Superior temporal gyrus (tissue), 1 donor: ENCODE measurements at regions not wholly inside any gene's neighbourhood (a gene's known extent, or its start where the extent isn't known, plus 50 kb on each side); places are given as distances from the start of the nearest gene placed in this dataset.
"Not testable (repeated sequence)": the region's sequence is repeated elsewhere in the genome, so short reads cannot be mapped to it uniquely, and the experiment has no call there.

Experiments
- DNase-seq: peaks from one replicate; pipeline ENCODE4 v3.0.0-alpha.2; 2016; ENCODE audit errors: extremely low spot score

DNA sequence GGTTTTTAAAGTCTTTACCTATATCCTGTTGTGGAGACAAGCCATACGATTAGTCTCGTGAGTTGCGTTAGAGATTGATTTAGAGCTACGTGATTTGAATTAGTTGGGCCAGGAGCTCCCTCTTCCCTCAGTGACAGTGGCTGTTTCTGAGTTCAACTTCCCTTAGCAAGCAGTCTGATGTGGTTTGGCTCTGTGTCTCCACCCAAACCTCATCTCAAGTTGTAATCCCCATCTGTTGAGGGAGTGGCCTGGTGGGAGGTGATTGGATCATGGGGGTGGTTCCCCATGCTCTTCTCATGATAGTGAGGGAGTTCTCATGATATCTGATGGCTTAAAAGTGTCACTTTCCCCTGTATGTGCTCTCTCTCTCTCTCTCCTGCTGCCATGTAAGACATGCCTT, 192.9 kb upstream of the PTGFR start:
- DNase-seq = no peak

GRCh38 chr1:78298349-78298748, 192.4 kb upstream of the PTGFR start:
- DNase-seq = no peak

GRCh38 chr1:78301141-78301540, 189.6 kb upstream of the PTGFR start:
- DNase-seq = no peak

DNA sequence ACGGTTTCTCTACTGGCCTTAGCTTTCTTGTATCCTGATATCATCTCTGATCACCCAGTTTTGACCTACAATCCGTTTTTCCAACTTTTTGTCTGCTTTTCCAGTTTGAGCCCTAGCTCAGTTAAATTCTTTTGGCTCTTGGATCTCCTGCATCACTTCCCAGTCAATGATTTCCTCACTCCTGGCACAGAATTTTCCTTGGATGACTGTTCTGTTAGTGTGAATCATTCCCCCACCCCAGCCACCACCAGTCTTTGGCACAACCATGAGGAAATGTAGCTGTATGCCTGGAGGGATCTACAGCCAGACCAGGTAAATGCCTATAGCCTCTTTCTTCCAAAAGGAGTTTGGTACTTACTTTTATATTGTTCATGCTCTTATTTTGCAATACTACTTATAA, 187.2 kb upstream of the PTGFR start:
- DNase-seq = no peak

GRCh38 chr1:78304341-78304740, 186.4 kb upstream of the PTGFR start:
- no peak for DNase-seq

DNA sequence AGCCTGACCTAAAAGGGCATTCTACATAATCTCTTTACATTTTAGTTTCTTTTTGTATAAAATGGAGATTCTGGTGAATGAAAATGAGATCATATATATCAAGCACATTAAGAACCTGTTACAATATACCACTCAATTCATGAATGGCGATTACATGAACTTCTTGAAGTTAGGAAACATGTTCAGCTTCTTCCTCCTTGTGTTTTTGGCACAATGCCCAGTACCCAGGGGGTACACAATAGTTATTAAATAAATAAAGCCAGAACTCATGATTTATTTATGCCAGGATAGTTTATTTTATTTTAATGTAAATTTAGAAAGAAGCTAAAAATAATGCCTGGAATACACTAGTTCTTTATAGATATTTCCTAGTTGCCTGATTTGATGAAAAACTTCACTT, 186.0 kb upstream of the PTGFR start:
- DNase-seq = no peak

GRCh38 chr1:78310261-78310660, 180.5 kb upstream of the PTGFR start:
- DNase-seq = not testable (repeated sequence)

DNA sequence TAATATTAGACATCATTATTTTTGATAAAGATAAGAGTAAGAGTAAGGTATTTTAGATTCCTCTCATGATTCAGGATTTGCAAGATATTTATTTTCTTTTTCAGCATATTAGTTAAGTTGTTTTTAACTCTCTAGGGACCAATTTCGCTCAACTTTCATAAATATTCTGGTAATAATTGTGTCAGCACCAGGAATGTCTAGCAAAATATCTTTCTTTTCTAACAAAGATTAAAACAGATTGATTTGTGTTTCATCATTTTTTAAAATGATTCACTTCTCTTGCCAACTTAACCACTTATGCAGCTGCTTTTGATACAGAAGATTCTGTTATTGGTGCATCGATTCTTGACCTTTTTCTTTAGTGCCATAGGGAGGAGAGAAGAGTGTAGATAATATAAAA, 172.8 kb upstream of the PTGFR start:
- no peak for DNase-seq

- no peak for DNase-seq
Measured at GRCh38 chr1:78319603-78320002, 171.2 kb upstream of the PTGFR start.

GRCh38 chr1:78322928-78323680, 167.7 kb upstream of the PTGFR start:
- no peak for DNase-seq

DNA sequence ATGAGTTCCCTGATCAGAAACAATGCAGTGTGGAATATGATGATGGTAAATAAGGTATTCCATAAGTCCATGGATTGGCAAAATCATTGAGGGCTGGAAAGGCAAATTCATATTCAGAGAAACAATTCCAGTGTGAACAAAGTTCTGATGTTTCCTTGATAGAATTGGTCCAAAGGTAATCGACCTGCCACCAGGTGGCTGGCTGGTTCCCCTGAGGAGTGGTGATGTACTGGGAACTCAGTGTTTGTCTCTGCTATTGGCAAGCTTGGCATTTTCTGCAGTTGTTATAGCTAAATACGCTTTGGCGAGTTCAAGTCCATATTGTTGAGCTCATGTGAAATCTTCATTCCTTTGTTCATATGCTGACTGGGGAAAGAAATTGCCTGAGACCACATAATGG, 165.5 kb upstream of the PTGFR start:
- no peak for DNase-seq

GRCh38 chr1:78329475-78329874, 161.3 kb upstream of the PTGFR start:
- DNase-seq = no peak

GRCh38 chr1:78331799-78332198, 159.0 kb upstream of the PTGFR start:
- DNase-seq = no peak

DNA sequence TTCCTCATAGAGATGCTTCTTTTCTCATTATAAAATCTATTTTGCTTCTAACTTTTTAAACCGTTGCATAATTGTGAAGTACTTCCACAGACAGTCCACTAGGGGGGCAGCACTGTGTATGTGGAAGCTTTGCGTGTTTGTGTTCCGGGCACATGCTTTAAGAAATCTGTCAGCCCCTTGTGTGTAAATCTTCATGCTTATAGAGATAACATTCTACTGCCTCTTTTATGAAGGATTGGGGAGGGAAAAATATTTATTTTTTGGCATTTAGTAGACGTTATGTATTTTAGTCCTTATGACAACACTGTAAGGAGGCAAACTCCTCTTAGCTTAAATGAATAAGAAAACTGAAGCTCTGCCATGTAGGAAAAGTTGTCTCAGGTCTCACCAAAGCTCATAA, 157.3 kb upstream of the PTGFR start:
- peak; percentile 26 for DNase-seq

DNA sequence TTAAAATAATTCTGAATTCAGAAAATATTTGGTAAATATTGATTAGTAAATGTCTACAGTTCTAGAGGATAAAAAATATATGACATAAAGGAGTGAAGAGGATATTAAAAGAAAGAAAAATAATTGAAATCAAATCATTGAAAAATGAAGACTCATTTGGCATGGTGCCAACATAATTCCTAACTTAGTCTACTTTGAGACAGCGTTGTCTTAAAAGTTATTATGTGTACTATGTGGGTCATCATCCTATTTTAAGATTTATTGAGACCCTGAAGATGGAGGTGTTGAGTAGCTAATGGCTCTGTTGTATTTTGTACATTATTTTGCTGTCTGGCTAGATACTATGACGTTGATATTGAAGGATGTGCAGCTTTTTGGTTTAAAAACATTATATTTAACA, 156.7 kb upstream of the PTGFR start:
- no peak for DNase-seq

DNA sequence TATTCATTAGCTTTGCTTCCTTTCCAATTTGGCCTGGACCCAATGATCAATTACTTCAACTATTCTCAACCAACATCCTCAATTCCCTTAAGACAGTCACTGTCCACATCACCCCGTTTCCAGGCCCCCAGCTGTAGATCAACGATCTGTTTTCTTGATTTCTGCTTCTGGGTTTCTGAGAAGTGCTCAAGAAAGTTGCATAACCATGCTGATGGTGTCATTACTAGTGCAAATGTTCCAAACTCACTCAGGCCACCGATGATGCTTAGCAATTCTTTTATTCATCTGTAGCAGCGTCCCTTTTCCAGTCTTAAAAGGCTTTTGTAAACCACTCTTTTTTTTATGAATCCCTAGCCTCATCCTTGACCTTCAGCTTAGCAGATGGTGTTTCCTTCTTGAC, 155.8 kb upstream of the PTGFR start:
- no peak for DNase-seq

DNA sequence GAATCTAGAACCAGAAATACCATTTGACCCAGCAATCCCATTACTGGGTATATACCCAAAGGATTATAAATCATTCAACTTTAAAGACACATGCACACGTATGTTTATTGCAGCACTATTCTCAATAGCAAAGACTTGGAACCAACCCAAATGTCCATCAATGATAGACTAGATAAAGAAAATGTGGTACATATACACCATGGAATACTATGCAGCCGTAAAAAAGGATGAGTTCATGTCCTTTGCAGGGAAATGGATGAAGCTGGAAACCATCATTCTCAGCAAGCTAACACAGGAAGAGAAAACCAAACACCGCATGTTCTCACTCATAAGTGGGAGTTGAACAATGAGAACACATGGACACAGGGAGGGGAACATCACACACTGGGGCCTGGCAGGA, 154.0 kb upstream of the PTGFR start:
- DNase-seq = not testable (repeated sequence)

DNA sequence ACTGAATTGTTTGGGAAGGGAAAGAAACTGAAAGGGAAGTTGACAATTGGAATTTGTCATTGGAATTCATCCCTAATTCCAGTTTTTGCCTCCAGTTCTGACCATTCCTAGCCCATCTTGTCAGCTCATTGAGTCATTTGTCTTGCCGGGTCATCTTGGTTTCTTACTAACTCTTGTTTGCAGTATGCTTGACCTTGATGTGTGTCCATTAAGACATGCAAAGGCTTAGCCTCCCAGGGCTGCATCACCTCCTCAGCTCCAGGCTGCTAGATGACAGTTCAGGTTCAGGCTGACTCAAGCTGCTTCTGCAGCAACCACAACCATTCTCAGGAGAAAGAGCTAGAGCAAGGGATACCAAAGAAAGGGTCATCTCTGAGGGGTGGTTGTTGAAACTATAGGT, 151.3 kb upstream of the PTGFR start:
- DNase-seq = no peak

- DNase-seq = no peak
Measured at GRCh38 chr1:78340006-78340405, 150.8 kb upstream of the PTGFR start.

DNA sequence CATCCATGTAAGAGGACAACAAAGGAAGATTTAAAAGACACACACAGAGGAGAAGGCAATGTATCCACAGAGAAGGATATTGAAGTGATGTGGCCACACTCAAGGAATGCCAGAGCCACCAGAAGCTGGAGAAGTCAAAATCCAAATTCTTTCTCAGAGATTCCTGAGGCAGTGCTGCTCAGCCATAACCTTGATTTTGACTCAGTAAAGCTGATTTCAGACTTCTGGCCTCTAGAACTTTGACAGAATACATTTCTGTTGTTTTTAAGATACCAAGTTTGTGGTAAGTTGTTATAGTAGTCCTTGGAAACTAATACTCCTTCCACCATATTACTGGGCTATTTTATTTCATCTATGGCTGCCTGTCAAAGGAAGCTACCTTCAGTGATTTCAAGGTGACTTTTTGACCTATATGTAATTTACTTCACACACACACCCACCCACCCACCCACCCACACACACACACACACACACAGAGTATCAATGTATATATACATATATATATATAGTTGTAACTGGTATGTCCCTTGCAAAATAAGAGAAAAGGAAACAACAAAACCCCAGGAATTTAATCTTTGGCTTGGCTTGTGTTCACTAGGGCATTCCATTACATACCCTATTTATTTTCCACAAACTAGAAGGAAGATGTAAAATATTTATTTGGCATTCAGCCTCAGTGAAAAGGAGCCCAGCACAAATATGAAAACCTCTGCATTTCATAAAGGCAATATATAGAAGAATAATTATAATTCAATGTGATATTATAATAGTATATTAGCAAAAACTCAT, 142.1 kb upstream of the PTGFR start:
- no peak for DNase-seq

GRCh38 chr1:78351551-78352216, 139.1 kb upstream of the PTGFR start:
- no peak for DNase-seq

DNA sequence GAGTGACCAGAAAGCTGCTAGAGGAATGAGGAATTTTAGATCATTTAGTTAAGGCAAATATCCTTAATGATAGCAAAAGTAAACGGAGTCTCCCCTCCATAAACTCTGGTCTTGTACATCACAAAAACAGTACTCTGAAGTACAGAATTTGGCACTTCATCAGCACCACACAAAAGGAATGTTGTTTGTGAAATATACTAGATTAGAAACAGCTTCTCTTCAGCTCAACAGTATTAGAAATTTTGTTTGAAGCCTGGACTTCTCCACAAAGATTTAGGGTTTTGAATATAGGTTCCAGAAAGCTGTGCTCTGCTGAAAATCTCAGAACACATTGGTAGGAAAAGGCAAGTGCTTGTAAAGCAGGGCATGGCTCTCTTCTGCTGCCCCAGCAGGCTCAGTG, 135.1 kb upstream of the PTGFR start:
- no peak for DNase-seq

- no peak for DNase-seq
Measured at GRCh38 chr1:78358165-78358564, 132.6 kb upstream of the PTGFR start.
